AG10803 (cell line): ENCODE measurements at regions not wholly inside any gene's neighbourhood (a gene's known extent, or its start where the extent isn't known, plus 50 kb on each side); places are given as distances from the start of the nearest gene placed in this dataset.

Experiments used
- DNase-seq: peaks from one replicate; pipeline ENCODE4 v3.0.0; 2010; ENCODE audit warnings: low read depth
- H3K4me3 ChIP-seq: 2 replicates; pipeline ENCODE4 v1.5.1; 2011; ENCODE audit warnings: mild to moderate bottlenecking, low read length, control low read depth
- CTCF ChIP-seq: conservative IDR thresholded peaks from 2 replicates; pipeline ENCODE4 v1.5.1; 2011; ENCODE audit warnings: mild to moderate bottlenecking, low read length, control low read depth, inconsistent platforms

DNA sequence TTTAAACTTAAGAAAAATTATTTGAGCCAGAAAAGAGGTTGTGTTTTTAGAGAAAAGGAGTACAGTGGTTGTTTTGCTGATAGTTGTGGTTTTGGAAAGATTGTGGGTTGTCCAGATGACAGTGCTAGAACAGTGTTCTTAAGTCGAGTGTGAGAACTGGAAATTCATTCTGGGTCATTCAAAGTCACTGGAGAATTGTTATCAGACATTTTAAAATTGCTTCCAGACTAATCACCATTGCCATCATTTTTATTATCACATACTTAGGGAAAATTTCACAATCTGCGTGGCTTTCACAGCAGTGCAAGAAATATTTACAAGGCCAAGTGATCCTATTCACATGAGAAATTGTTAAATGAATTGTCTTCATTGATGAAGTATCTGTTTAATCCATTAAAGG is 242.2 kb upstream of the DDI1 start:
- peak; percentile 89 for DNase-seq
- no peak for TF ChIP-seq CTCF
- no peak overlapping the region for H3K4me3 ChIP-seq

- no peak for TF ChIP-seq CTCF
- peak; percentile 94 for DNase-seq
- H3K4me3 ChIP-seq: no peak overlapping the region
These were observed 238.4 kb upstream of the DDI1 start for GRCh38 chr11:103798026-103798425.

GRCh38 chr11:103798446-103798845 is 238.0 kb upstream of the DDI1 start:
- no peak for DNase-seq

DNA sequence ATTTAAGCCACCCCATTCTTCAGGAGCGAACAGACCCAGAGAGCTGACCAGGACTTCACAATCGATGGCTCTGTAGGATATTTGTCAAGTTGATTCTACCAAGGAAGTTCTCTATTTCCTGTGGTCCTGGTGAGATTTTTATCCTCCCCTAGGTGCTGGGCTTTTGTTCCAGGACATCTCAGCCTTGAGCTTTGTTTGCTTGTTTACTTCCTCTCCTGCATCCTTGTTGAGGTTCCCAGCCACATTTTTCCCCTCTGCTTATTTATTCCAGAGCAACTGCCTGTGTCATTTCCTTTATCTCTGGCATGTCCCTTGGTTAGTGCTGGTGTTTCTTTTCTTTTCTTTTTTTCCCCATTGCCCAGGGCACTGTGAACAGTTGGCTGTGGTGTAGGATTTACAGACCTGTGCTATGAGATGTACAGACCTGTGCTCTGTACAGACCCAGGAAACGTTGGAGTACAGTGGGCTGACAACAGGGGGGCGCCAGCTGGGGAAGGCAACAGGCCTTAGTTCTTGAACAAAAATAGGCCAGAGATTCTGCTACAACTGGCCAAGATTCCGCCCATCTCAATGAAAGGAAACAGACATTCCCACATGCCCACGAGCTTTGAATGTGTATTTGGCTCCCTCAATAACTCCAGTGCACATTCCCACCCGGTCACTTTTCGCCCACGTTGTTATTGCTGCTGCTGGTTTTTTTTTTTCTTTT is 235.9 kb upstream of the DDI1 start:
- TF ChIP-seq CTCF: no peak

More at GRCh38 chr11:103798446-103798845, 238.0 kb upstream of the DDI1 start:
- H3K4me3 ChIP-seq: no peak overlapping the region
- no peak for TF ChIP-seq CTCF

GRCh38 chr11:103803062-103803461 is 233.4 kb upstream of the DDI1 start:
- peak; percentile 45 for DNase-seq
- H3K4me3 ChIP-seq: no peak overlapping the region
- no peak for TF ChIP-seq CTCF

More for the DNA sequence above, 235.9 kb upstream of the DDI1 start:
- H3K4me3 ChIP-seq: no peak overlapping the region
- DNase-seq: peak; percentile 22

DNA sequence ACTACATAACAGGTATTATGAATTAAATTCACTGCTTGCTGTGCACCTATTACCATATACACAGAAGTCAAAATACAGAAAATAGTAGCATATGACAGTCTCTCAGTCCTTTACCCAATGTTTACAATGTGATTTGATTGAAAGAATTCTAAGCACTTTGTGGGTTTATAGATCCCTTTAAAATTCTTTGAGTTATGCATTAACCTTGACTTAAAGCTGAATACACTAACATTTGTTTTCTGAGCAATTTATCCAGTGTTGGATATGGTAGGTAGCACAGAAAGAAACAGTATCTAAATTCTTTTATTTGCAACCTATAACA is 230.8 kb upstream of the DDI1 start:
- TF ChIP-seq CTCF: no peak
- DNase-seq: no peak
- H3K4me3 ChIP-seq: no peak overlapping the region

- peak; percentile 79 for DNase-seq
- no peak for TF ChIP-seq CTCF
- H3K4me3 ChIP-seq: no peak overlapping the region
These were observed 230.1 kb upstream of the DDI1 start for GRCh38 chr11:103806130-103806895.
